KMS-11 (cell line): ENCODE measurements at regions not wholly inside any gene's neighbourhood (a gene's known extent, or its start where the extent isn't known, plus 50 kb on each side); places are given as distances from the start of the nearest gene placed in this dataset.

ENCODE experiments used
- H2AFZ ChIP-seq: fragments of 200-600 bp; sonication (generic); 2 replicates; pipeline ENCODE4 v1.6.1; 2016; ENCODE audit warnings: antibody characterized with exemption, mixed run types, low read depth
- H3K27ac ChIP-seq: fragments of 200-600 bp; sonication (generic); 2 replicates; pipeline ENCODE4 v1.6.1; 2016; ENCODE audit warnings: mild to moderate bottlenecking, mixed run types
- H3K27me3 ChIP-seq: fragments of 200-600 bp; sonication (generic); 2 replicates; pipeline ENCODE4 v1.6.1; 2017; ENCODE audit warnings: mild to moderate bottlenecking, low read depth, mixed run types, moderate library complexity; ENCODE audit not compliant: insufficient read depth
- H3K36me3 ChIP-seq: fragments of 200-600 bp; sonication (generic); 2 replicates; pipeline ENCODE4 v1.6.1; 2017; ENCODE audit warnings: mild to moderate bottlenecking, mixed run types; ENCODE audit not compliant: insufficient read depth
- H3K4me1 ChIP-seq: fragments of 200-600 bp; sonication (generic); 2 replicates; pipeline ENCODE4 v1.6.1; 2016; ENCODE audit warnings: mild to moderate bottlenecking, low read depth, mixed run types; ENCODE audit not compliant: poor library complexity, severe bottlenecking
- H3K4me2 ChIP-seq: fragments of 200-600 bp; sonication (generic); 2 replicates; pipeline ENCODE4 v1.7.0; 2016; ENCODE audit warnings: mild to moderate bottlenecking, mixed run types
- H3K4me3 ChIP-seq: fragments of 200-600 bp; sonication (generic); IDR thresholded peaks from 2 replicates; pipeline ENCODE4 v1.6.1; 2017; ENCODE audit warnings: low read depth, low read length, mixed read lengths; ENCODE audit not compliant: insufficient read depth
- H3K79me2 ChIP-seq: fragments of 200-600 bp; sonication (generic); 2 replicates; pipeline ENCODE4 v1.6.1; 2016; ENCODE audit warnings: low read depth, mixed run types; ENCODE audit not compliant: insufficient read depth
- H3K9ac ChIP-seq: fragments of 200-600 bp; sonication (generic); 2 replicates; pipeline ENCODE4 v1.6.1; 2016; ENCODE audit warnings: mild to moderate bottlenecking, mixed run types
- H4K20me1 ChIP-seq: fragments of 200-600 bp; sonication (generic); 2 replicates; pipeline ENCODE4 v1.6.1; 2016; ENCODE audit warnings: mild to moderate bottlenecking, mixed run types; ENCODE audit not compliant: insufficient read depth
- CTCF ChIP-seq: fragments of 200-600 bp; sonication (generic); conservative IDR thresholded peaks from 2 replicates; pipeline ENCODE4 v1.6.1; 2017; ENCODE audit warnings: low read depth, mild to moderate bottlenecking, antibody characterized with exemption, low read length, moderate library complexity, mixed read lengths

DNA sequence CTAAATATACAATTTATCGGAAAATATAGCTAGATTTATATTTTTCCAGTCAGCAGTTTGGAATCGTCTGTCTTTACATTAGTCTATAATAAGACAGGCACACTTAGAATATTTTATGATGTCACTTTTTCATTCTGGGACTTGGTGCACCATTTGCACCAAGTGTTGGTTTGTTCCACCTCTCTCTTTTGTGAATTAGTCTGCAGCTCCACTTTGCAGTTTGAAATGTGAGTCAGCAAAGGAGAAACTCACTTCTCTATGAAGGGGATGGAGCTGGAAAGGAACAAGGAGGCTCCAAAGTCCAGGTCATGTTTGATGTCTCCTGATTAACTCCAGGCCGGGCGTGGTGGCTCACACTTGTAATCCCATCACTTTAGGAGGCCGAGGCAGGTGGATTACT lies 63.8 kb upstream of the RTN4 start:
- no peaks in the 10 kb centered on the region for H4K20me1 ChIP-seq
- H3K36me3 ChIP-seq: no peaks in the 10 kb centered on the region
- no peaks in the 10 kb centered on the region for H3K79me2 ChIP-seq
- no peak overlapping the region for H3K4me2 ChIP-seq
- H3K27me3 ChIP-seq: no peaks in the 10 kb centered on the region
- H3K27ac ChIP-seq: no peak overlapping the region
- no peak overlapping the region for H2AFZ ChIP-seq
- no peak overlapping the region for H3K4me3 ChIP-seq
- no peak for TF ChIP-seq CTCF
- H3K4me1 ChIP-seq: peaks cover 6% of the 10 kb centered on the region
- H3K9ac ChIP-seq: no peak overlapping the region

- no peaks in the 10 kb centered on the region for H4K20me1 ChIP-seq
- H3K4me1 ChIP-seq: no peaks in the 10 kb centered on the region
- no peak overlapping the region for H3K9ac ChIP-seq
- H3K27me3 ChIP-seq: no peaks in the 10 kb centered on the region
- no peak overlapping the region for H3K27ac ChIP-seq
- H3K79me2 ChIP-seq: no peaks in the 10 kb centered on the region
- H3K36me3 ChIP-seq: no peaks in the 10 kb centered on the region
- no peak for TF ChIP-seq CTCF
- no peak overlapping the region for H2AFZ ChIP-seq
- H3K4me3 ChIP-seq: no peak overlapping the region
- no peak overlapping the region for H3K4me2 ChIP-seq
Observed at GRCh38 chr2:55112229-55113031, 62.2 kb upstream of the RTN4 start.

DNA sequence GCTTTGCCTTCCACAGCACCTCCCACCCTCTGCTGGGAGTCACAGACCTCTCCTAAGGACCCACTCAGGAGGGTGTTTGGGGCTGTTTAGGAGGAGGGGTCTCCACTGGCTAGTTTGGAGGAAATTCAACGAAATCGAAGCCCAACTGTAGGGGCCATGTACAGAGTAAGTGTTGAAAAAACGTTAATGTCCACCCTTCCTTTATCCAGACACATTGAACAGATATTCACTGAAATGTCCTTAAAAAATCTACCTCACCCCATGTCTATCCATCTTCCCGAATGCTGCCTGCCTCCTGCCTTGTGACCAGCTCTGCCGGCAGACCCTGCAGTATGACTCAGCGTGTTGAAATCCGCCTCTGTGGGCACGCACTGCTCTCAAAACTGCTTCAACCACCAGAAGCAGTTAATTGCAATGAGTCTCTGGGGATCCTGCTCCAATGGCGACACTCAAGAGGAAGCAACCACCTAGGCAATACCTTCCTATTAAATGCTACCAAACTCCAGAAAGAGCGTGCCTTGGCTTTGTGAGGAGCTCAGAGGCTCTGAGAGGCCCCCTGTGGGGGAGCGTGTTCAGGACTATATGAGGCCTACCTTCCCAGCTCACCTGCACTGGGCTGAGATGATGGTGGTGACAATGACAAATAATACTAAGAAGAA lies 61.4 kb upstream of the RTN4 start:
- Histone ChIP-seq H3K4me1 (no peaks in the 10 kb centered on the region), H3K4me2 (no peak overlapping the region), H2AFZ (no peak overlapping the region), H3K4me3 (no peak overlapping the region), H3K27me3 (no peaks in the 10 kb centered on the region), H3K36me3 (no peaks in the 10 kb centered on the region), H3K9ac (no peak overlapping the region), H3K27ac (no peak overlapping the region), H3K79me2 (no peaks in the 10 kb centered on the region), H4K20me1 (no peaks in the 10 kb centered on the region)
- no peak for TF ChIP-seq CTCF

- Histone ChIP-seq H3K27ac (no peak overlapping the region), H3K4me1 (no peaks in the 10 kb centered on the region), H3K79me2 (no peaks in the 10 kb centered on the region), H3K4me2 (no peak overlapping the region), H2AFZ (no peak overlapping the region), H3K27me3 (no peaks in the 10 kb centered on the region), H3K4me3 (no peak overlapping the region), H3K36me3 (no peaks in the 10 kb centered on the region), H4K20me1 (no peaks in the 10 kb centered on the region), H3K9ac (no peak overlapping the region)
- no peak for TF ChIP-seq CTCF
Observed at GRCh38 chr2:55111230-55111569, 60.9 kb upstream of the RTN4 start.
